SK-MEL-5 (cell line): ENCODE measurements at regions not wholly inside any gene's neighbourhood (a gene's known extent, or its start where the extent isn't known, plus 50 kb on each side); places are given as distances from the start of the nearest gene placed in this dataset.

ENCODE experiments used
- DNase-seq: peaks from one replicate; pipeline ENCODE4 v3.0.0-alpha.2; 2016; ENCODE audit warnings: low read depth, low spot score
- in situ Hi-C: cut with HindIII; loops from 2 replicates; pipeline ENCODE4 v1.10.0; 2016; ENCODE audit warnings: low sequenced_read_pairs, high pct_unique_total_duplicates, low pct_unique_long_range_greater_than_20kb

- in situ Hi-C loops = no loop called here
- peak; percentile 3 for DNase-seq
Observed at GRCh38 chr11:122486793-122487495, 168.6 kb upstream of the UBASH3B start.

DNA sequence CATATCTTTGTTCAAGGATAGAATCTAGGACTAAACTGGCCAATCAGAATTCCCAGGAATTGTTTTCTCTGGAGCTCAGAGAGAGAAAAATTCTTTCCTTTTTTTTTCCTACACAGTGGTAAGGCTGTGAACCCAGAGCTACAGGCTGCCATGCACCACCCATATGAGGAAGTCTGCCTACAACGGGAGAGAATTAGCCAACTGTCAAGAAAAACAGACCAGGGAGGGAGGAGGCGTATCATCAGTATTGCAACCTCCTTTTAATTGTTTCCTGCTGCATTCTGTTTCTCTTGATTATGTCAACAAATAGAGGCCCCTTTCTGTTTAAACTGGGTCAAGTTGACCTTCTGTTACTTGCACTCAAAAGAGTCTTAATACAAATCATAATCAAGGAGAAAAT lies 176.5 kb upstream of the UBASH3B start:
- DNase-seq = no peak
- in situ Hi-C loops = no loop called here

GRCh38 chr11:122468965-122469364 lies 186.6 kb upstream of the UBASH3B start:
- DNase-seq = no peak
- in situ Hi-C loops = no loop called here

- in situ Hi-C loops = no loop called here
Observed at GRCh38 chr11:122463530-122463929, 192.0 kb upstream of the UBASH3B start.

DNA sequence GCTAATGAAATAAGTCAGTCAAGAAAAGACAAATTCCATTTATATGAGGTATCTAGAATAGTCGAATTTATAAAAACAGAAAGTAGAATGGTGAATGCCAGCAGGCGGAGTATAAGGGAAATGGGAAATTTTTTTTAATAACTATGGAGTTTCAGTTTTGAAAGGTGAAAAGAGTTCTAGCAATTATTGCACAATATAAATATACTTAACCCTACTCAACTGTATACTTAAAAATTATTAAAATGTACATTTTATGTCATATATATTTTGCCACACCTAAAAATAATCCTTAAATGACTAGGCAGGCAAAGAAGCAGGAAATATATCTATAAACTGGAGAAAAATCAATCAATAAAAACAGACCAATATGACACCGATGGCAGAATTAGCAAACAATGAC lies 196.5 kb upstream of the UBASH3B start:
- in situ Hi-C loops = no loop called here
- no peak for DNase-seq

More at GRCh38 chr11:122463530-122463929, 192.0 kb upstream of the UBASH3B start:
- DNase-seq = no peak

DNA sequence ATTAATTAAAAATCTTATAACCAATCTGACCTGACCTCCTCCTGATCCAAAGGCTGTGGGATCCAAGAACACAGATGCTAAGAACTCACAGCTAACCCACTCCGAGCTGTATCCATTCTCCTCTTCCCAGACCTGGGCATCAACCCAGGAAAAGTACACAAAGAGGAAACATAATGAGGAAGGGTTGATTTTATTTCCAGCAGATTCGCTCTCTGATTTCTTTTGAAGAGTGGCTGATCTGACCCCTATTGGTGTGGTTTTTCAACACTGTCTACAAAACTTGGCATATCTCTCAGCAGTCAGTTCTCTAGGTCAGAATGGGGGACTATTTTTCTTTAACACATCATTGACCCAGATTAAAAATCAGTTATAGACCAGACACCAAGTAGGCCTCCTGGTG lies 201.9 kb upstream of the UBASH3B start:
- in situ Hi-C loops = no loop called here

DNA sequence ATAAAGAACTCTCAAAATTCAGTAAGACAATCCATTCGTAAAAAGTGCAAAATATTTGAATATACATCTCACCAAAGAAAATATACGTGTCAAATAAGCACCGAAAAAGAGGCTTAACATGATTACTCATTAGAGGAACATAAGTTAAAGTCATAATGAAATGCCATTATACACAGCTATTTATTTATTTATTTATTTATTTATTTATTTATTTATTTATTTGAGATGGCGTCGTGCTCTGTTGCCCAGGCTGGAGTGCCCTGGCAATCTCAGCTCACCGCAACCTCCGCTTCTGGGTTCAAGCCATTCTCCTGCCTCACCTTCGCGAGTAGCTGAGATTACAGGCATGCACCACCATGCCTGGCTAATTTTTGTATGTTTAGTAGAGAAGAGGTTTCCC lies 203.6 kb upstream of the UBASH3B start:
- no peak for DNase-seq
- in situ Hi-C loops = no loop called here

More for the DNA sequence above, 201.9 kb upstream of the UBASH3B start:
- DNase-seq = no peak

GRCh38 chr11:122441666-122442035 lies 213.9 kb upstream of the UBASH3B start:
- in situ Hi-C loops = no loop called here
- no peak for DNase-seq

DNA sequence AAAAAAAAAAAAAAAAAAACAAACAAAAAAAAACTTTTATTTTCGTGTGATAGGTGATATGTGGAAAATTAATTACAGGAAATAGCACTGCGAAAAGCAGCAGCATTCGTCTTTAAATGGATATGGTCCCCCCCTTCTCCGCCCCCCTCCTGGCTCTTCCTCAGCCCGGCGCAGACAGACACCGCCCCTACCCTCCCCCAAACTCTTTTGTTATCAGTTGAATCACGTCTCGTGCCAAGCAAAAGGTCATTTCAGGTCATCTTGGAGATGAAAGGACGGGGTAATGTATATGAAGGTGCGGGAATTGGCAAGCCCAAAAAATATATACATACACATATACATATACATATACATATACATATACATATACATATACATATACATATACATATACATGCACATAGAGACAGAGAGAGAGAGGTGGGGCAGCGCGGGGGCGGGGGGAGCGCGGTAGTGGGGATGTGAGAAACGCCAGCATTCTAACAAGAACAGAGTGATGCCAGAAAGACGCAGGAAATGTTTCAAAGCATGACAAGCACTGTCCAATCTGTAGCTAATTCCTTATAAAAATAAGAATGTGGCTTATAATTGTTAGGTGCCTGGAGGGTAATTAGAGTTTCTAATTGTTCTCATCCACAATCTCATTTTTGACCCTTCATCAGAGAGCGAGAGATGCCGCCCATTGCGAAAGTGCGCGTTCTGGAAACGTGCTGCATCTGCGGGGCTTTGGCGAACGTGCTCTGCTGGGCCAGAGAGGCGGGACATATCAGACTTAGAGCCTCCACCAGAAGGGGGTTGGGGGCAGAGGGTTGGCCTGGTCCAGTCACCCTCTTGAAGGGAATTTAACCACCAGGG lies 214.5 kb upstream of the UBASH3B start:
- in situ Hi-C loops = no loop called here
- no peak for DNase-seq

DNA sequence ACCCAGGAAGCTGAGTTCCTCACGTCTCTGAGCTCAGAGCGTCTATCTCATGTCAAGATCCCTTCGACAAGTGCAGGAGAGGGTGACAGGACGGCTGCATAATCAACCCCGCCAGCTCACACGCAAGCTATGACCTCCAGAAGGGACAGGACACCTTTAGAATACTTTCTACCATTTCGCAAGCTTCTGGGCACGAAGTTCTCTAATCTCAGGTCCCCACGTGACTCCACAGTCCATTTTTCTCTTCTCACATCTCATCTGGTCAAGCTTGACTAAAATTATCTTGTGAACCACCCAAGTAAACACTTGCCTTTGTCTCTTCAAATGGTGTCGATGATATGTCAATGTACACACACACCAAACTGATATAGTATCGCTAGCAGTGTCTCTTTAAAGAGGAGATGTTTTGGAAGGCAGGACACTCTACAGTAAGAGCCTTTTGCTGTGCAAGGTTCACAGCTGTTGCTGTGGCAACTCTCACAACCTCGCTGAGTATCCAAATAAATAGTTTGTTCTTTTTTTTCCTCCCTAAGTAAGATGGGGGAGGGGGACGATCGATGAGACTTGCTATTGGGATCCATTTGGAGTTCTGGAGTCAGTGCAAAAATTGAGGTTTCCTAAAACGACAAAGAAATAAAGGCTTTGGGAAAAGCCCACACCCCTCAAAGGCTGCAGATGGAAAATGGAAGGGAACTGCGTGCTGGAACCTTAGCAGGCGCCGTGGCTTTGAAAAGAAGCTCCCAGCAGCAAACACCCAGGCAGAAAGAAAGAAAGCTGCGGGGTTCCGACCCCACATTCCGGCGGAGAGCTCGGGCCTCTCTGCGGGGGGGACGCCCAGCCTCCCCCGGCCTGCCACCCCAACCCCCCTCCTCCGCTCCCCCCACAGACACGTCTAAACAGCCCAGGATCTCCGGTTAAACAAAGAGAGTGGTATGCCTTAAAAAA lies 215.4 kb upstream of the UBASH3B start:
- in situ Hi-C loops = no loop called here
- no peak for DNase-seq

GRCh38 chr11:122436188-122436555 lies 219.3 kb upstream of the UBASH3B start:
- in situ Hi-C loops = no loop called here
- no peak for DNase-seq

DNA sequence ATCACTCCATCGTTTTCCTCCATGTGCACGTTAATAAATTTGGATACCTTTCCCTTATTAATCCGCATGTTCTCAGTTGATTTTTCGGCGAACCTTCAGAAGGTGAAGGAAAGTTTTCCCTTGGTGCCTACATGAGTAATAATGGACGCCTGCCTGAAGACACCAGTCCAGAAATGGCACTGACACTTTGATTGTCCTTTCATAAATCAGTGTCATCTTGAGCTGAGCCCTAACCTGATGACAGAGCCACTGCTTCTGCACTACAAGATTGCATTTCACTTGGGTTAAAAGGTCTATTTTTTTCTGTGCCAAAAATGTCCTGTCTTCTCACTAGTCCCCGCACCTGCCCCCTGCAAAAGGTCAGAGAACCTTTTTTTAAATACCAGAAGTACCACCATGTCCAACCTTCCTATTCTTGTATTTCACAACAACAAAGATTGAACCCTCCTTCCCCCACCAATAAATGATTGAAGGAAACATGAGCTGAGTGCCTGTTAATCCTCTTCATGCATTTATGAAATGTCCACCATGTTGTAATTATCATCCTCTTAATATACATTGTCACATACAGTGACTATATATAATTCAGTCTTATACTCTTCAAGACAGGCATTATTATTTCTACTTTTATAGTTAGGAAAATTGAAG lies 219.9 kb upstream of the UBASH3B start:
- in situ Hi-C loops = no loop called here
- DNase-seq = no peak

GRCh38 chr11:122434786-122435185 lies 220.7 kb upstream of the UBASH3B start:
- in situ Hi-C loops = no loop called here
- DNase-seq = no peak

DNA sequence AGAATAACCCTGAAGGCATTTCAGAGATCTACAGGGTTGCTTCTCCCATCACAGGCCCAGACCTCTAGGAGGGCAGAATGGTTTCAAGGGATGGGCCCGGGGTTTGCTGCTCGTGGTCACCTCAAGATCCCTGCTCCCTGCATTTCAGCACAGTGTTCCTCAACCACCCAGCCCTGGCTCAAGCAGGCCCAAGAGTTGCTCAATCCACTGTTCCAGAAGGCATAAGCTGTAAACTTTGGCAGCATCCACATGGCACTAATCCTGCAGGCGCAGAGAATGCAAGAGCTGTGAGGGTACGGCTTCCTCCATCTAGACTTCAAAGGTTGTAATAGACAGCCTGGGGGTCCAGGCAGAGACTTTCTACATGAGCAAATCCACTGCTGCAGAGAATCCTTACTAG lies 225.0 kb upstream of the UBASH3B start:
- DNase-seq = no peak
- in situ Hi-C loops = no loop called here

DNA sequence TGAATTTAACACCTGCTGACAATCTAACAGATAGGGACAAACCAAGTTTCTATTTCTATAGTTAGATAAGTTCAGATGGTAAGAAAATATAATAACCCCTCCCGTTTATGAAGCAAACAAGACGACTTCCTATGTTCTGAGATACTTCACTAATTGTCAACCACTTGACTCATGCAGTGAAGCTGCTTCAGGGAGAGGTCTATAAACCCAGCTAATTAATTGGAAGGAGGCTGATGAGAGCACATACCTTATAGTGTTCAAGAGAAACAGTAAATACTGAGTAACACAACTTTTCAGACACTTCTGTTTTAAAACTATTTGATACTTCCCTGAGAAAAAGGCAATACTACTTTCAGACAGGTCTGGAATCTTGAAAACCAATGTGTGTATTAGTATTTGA lies 229.4 kb upstream of the UBASH3B start:
- in situ Hi-C loops = no loop called here
- DNase-seq = no peak

GRCh38 chr11:122424636-122425035 lies 230.9 kb upstream of the UBASH3B start:
- no peak for DNase-seq
- in situ Hi-C loops = no loop called here

- in situ Hi-C loops = no loop called here
- no peak for DNase-seq
Observed at GRCh38 chr11:122423886-122424285, 231.6 kb upstream of the UBASH3B start.

DNA sequence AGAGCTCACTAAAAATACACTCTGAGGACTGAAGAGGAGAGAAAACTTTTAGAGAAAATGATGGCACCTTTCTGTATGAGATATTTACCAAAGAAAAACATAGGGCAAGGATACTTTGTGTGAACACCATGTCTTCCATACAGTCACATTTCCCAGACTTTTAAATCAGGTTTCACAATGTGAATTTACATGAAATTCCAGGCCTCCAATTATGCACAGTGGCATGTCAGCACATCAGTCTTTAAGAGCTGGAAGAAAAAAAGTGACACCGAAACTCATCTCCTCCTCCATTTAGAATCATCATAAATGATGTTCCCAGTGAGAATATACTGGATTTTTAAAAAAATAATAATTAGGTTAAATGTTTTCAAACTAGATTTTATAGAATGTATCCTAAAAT lies 232.2 kb upstream of the UBASH3B start:
- in situ Hi-C loops = no loop called here
- no peak for DNase-seq
